Glutamatergic neuron (in vitro differentiated cells): ENCODE measurements at regions not wholly inside any gene's neighbourhood (a gene's known extent, or its start where the extent isn't known, plus 50 kb on each side); places are given as distances from the start of the nearest gene placed in this dataset.
"Not testable (repeated sequence)": the region's sequence is repeated elsewhere in the genome, so short reads cannot be mapped to it uniquely, and the experiment has no call there.

Experiments used
- DNase-seq: peaks from one replicate; pipeline ENCODE4 v3.0.0; 2022
- H3K27ac Mint-ChIP-seq: one replicate; pipeline ENCODE4 v1.8.0; 2020; ENCODE audit warnings: mild to moderate bottlenecking, mixed read lengths, inconsistent platforms; ENCODE audit not compliant: unreplicated experiment
- H3K27me3 Mint-ChIP-seq: one replicate; pipeline ENCODE4 v1.8.0; 2020; ENCODE audit warnings: mild to moderate bottlenecking, moderate library complexity, mixed read lengths, inconsistent platforms; ENCODE audit not compliant: unreplicated experiment
- H3K36me3 Mint-ChIP-seq: one replicate; pipeline ENCODE4 v1.8.0; 2020; ENCODE audit warnings: mild to moderate bottlenecking, mixed read lengths, inconsistent platforms; ENCODE audit not compliant: unreplicated experiment
- H3K4me1 Mint-ChIP-seq: one replicate; pipeline ENCODE4 v1.8.0; 2020; ENCODE audit warnings: mild to moderate bottlenecking, low read depth, mixed read lengths, inconsistent platforms; ENCODE audit not compliant: unreplicated experiment
- H3K4me3 Mint-ChIP-seq: one replicate; pipeline ENCODE4 v1.8.0; 2020; ENCODE audit warnings: mild to moderate bottlenecking, mixed read lengths, inconsistent platforms; ENCODE audit not compliant: unreplicated experiment
- H3K9me3 Mint-ChIP-seq: one replicate; pipeline ENCODE4 v1.8.0; 2020; ENCODE audit warnings: mild to moderate bottlenecking, moderate library complexity, mixed read lengths, inconsistent platforms; ENCODE audit not compliant: unreplicated experiment
- TF ChIP-seq, protein P1 (sequence below): fragments of 200-600 bp; sonication (generic); IDR thresholded peaks from one replicate; pipeline ENCODE4 v1.5.0; 2021; ENCODE audit not compliant: partially characterized antibody, unreplicated experiment

DNA sequence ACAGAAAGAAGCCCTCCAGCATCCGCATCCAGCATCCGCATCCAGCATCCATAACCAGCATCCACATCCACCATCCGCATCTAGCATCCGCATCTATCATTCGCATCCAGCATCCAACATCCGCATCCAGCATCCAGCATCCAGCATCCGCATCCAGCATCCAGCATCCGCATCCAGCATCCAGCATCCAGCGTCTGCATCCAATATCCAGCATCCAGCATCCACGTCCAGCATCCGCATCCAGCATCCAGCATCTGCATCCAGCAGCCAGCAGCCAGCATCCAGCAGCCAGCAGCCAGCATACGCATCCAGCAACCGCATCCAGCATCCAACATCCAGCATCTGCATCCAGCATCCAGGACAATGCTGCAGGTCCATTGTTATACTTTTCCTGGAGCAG lies 671.0 kb upstream of the C16orf82 start:
- Mint-ChIP-seq H3K4me1 (no peaks in the 10 kb centered on the region), H3K9me3 (no peaks in the 10 kb centered on the region), H3K4me3 (no peak overlapping the region), H3K27ac (no peak overlapping the region), H3K36me3 (no peaks in the 10 kb centered on the region), H3K27me3 (peaks cover 2% of the 10 kb centered on the region)
- TF ChIP-seq, protein P1, sequence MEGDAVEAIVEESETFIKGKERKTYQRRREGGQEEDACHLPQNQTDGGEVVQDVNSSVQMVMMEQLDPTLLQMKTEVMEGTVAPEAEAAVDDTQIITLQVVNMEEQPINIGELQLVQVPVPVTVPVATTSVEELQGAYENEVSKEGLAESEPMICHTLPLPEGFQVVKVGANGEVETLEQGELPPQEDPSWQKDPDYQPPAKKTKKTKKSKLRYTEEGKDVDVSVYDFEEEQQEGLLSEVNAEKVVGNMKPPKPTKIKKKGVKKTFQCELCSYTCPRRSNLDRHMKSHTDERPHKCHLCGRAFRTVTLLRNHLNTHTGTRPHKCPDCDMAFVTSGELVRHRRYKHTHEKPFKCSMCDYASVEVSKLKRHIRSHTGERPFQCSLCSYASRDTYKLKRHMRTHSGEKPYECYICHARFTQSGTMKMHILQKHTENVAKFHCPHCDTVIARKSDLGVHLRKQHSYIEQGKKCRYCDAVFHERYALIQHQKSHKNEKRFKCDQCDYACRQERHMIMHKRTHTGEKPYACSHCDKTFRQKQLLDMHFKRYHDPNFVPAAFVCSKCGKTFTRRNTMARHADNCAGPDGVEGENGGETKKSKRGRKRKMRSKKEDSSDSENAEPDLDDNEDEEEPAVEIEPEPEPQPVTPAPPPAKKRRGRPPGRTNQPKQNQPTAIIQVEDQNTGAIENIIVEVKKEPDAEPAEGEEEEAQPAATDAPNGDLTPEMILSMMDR: no peak
- no peak for DNase-seq

GRCh38 chr16:26396511-26397235 lies 670.1 kb upstream of the C16orf82 start:
- no peak for DNase-seq
- Mint-ChIP-seq H3K4me3 (no peak overlapping the region), H3K36me3 (no peaks in the 10 kb centered on the region), H3K9me3 (no peaks in the 10 kb centered on the region), H3K27me3 (peaks cover 2% of the 10 kb centered on the region), H3K27ac (no peak overlapping the region), H3K4me1 (no peaks in the 10 kb centered on the region)
- TF ChIP-seq, protein P1: no peak

DNA sequence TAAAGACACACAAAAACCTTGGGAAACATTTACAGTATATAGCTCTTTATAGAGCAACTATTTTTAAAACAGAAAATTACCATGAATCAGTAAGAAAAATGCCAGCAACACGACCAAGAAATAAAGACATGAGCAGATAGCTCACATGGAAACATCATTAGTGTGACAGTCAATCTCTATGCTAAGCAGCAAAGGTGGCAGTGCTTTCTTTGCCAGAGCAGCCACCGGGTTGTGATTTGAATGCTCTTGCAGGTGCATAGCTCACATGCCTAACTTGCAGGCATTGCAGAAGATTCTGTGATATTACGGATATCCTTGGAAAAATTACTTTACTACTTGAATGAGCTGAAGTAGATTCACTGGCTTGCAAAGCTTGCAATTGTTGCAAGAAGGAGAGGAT lies 652.9 kb upstream of the C16orf82 start:
- TF ChIP-seq, protein P1: no peak
- Mint-ChIP-seq H3K4me3 (no peak overlapping the region), H3K36me3 (no peaks in the 10 kb centered on the region), H3K27ac (no peak overlapping the region), H3K9me3 (peaks cover 2% of the 10 kb centered on the region), H3K4me1 (no peaks in the 10 kb centered on the region), H3K27me3 (no peaks in the 10 kb centered on the region)
- DNase-seq: no peak

DNA sequence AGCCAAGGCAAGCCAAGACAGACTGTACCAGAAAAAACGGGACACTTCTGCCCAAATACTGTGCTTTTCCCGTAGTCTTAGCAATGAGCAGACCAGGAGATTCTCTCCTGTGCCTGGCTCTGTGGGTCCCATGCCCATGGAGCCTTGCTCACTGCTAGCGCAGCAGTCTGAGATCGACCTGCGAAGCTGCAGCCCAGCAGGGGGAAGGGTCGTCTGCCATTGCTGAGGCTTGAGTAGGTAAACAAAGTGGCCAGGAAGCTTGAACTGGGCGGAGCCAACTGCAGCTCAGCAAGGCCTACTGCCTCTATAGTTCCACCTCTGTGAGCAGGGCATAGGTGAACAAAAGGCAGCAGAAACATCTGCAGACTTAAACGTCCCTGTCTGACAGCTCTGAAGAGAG lies 647.3 kb upstream of the C16orf82 start:
- H3K4me1 Mint-ChIP-seq, DNase-seq, H3K27ac Mint-ChIP-seq, H3K4me3 Mint-ChIP-seq, H3K27me3 Mint-ChIP-seq, H3K36me3 Mint-ChIP-seq: not testable (repeated sequence)
- H3K9me3 Mint-ChIP-seq: peaks cover 13% of the 10 kb centered on the region

GRCh38 chr16:26430618-26431017 lies 636.1 kb upstream of the C16orf82 start:
- TF ChIP-seq, protein P1: no peak
- Mint-ChIP-seq H3K36me3 (no peaks in the 10 kb centered on the region), H3K9me3 (peaks cover 5% of the 10 kb centered on the region), H3K4me3 (no peak overlapping the region), H3K27ac (no peak overlapping the region), H3K4me1 (no peaks in the 10 kb centered on the region), H3K27me3 (no peaks in the 10 kb centered on the region)
- no peak for DNase-seq
